H1 (cell line): ENCODE measurements at regions not wholly inside any gene's neighbourhood (a gene's known extent, or its start where the extent isn't known, plus 50 kb on each side); places are given as distances from the start of the nearest gene placed in this dataset.

Experiments used
- BCL11A ChIP-seq, 2 experiments: IDR thresholded peaks; one replicate each; pipeline ENCODE4 v1.6.1; 2011; ENCODE audit warnings: low read depth in 2 of 2, low read length in 2 of 2, mild to moderate bottlenecking in 2 of 2
- CBX8 ChIP-seq: fragments of 300-800, 300-1000 bp; sonication (generic); IDR thresholded peaks from 2 replicates; pipeline ENCODE4 v1.7.1; 2016; ENCODE audit warnings: low read depth, low read length, borderline replicate concordance
- EP300 ChIP-seq, 2 experiments: IDR thresholded peaks; 1 replicate in 1 of 2; 2 replicates in 1 of 2; pipeline ENCODE4 v1.6.1; 2011 to 2012; ENCODE audit warnings: low read depth in 2 of 2, low read length in 2 of 2, mild to moderate bottlenecking in 2 of 2, borderline replicate concordance in 1 of 2, inconsistent platforms in 1 of 2, moderate library complexity in 1 of 2
- FOSL1 ChIP-seq: IDR thresholded peaks from 2 replicates; pipeline ENCODE4 v1.6.1; 2011; ENCODE audit warnings: mild to moderate bottlenecking, low read depth, low read length, moderate library complexity; ENCODE audit not compliant: insufficient read depth
- RXRA ChIP-seq: IDR thresholded peaks from 2 replicates; pipeline ENCODE4 v1.6.1; 2011; ENCODE audit warnings: low read depth, mild to moderate bottlenecking, low read length, moderate library complexity; ENCODE audit not compliant: insufficient read depth
- SIN3A ChIP-seq, 2 experiments: IDR thresholded peaks in 1 of 2; conservative IDR thresholded peaks in 1 of 2; 2 replicates each; pipeline ENCODE4 v1.6.1; 2011 to 2012; ENCODE audit warnings: low read length in 2 of 2, improper control_type of control experiment in 1 of 2, low read depth in 1 of 2, mild to moderate bottlenecking in 1 of 2
- YY1 ChIP-seq: IDR thresholded peaks from 2 replicates; pipeline ENCODE4 v1.6.1; 2011; ENCODE audit warnings: low read depth, mild to moderate bottlenecking, low read length
- TF ChIP-seq, protein P1 (sequence below), 3 experiments: IDR thresholded peaks; 1 replicate in 2 of 3; 2 replicates in 1 of 3; pipeline versions ENCODE4 v1.5.1 to v1.6.1; 2011; ENCODE audit warnings: low read length in 3 of 3, mild to moderate bottlenecking in 3 of 3, inconsistent platforms in 2 of 3, low read depth in 1 of 3, moderate library complexity in 1 of 3; ENCODE audit not compliant: insufficient read depth in 1 of 3; ENCODE audit errors: control extremely low read depth in 1 of 3

DNA sequence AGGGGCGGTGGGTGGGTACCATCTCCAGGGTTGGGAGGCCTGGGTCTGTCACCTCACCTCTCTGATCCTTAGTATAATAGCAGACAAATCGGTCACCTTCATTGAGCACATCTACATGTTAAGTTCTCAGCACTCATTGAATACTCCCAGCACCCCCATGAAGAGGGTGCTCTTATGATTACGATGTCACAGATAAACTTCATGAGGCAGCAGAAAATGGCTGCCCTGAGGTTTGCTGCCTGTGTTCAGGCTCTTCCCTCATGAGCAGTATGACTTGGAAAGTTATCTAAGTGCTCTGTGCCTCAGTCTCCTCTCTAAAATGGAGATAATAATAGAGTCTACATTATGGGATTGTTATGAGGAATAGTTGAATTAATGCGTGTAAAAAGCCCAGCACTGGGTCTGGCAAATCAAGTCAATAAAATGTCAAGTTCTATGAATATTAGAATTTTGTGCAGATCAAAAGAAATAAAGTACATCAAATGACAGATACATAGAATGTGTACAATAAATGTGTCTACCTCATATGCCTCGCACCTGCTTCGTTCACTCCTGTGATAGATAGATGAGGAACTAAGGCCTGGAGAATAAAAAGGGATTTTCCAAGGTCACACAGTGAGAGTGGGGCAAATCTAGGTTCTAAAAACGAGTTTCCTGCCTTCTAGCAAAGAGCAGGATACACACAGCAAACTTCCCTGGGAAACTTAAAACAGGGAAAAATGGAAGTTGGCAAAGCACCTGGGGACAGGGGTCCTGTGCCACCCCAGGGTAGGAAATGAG is 142.2 kb upstream of the MRPS22 start (continued):
- TF ChIP-seq EP300 (IDR thresholded peaks at IDR 0.05; ENCODE audit: borderline replicate concordance in 1 of 2, low read depth in 2 of 2, low read length in 2 of 2) (no peak), SIN3A (conservative IDR thresholded peaks at IDR 0.05 in 1 of 2, IDR thresholded peaks at IDR 0.05 in 1 of 2; ENCODE audit: low read depth in 1 of 2, low read length in 2 of 2) (no peak), RXRA (no peak), CBX8 (no peak), BCL11A (IDR thresholded peaks at IDR 0.05; ENCODE audit: low read depth in 2 of 2, low read length in 2 of 2) (no peak), FOSL1 (no peak), YY1 (no peak)
- TF ChIP-seq, protein P1, sequence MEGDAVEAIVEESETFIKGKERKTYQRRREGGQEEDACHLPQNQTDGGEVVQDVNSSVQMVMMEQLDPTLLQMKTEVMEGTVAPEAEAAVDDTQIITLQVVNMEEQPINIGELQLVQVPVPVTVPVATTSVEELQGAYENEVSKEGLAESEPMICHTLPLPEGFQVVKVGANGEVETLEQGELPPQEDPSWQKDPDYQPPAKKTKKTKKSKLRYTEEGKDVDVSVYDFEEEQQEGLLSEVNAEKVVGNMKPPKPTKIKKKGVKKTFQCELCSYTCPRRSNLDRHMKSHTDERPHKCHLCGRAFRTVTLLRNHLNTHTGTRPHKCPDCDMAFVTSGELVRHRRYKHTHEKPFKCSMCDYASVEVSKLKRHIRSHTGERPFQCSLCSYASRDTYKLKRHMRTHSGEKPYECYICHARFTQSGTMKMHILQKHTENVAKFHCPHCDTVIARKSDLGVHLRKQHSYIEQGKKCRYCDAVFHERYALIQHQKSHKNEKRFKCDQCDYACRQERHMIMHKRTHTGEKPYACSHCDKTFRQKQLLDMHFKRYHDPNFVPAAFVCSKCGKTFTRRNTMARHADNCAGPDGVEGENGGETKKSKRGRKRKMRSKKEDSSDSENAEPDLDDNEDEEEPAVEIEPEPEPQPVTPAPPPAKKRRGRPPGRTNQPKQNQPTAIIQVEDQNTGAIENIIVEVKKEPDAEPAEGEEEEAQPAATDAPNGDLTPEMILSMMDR (IDR thresholded peaks at IDR 0.05; ENCODE audit: control extremely low read depth in 1 of 3, insufficient read depth in 1 of 3, low read depth in 1 of 3, low read length in 3 of 3), result no peak
